ENCODE measurements at regions not wholly inside any gene's neighbourhood (a gene's known extent, or its start where the extent isn't known, plus 50 kb on each side); places are given as distances from the start of the nearest gene placed in this dataset.

- no peak for TF ChIP-seq JUNB (IDR thresholded peaks at IDR 0.05)
- TF ChIP-seq EZH2 (IDR thresholded peaks at IDR 0.05; ENCODE audit: borderline replicate concordance, control insufficient read depth, low read depth, low read length) = no peak
- TF ChIP-seq CTCF (IDR thresholded peaks at IDR 0.05 in 2 of 3, conservative IDR thresholded peaks at IDR 0.05 in 1 of 3; ENCODE audit: control insufficient read depth in 2 of 3, extremely low read depth in 1 of 3, insufficient read depth in 1 of 3, low read depth in 3 of 3, low read length in 3 of 3) = no peak
- no peak for TF ChIP-seq POLR2AphosphoS5 (IDR thresholded peaks at IDR 0.05; ENCODE audit: low read length)
- no peak for TF ChIP-seq PBX3 (IDR thresholded peaks at IDR 0.05; ENCODE audit: insufficient replicate concordance, low read depth, low read length)
- no peak for TF ChIP-seq ZNF274 (IDR thresholded peaks at IDR 0.05; ENCODE audit: insufficient read depth, insufficient read length)
- no peak for TF ChIP-seq SPI1 (IDR thresholded peaks at IDR 0.05; ENCODE audit: borderline replicate concordance, insufficient read depth, low read depth, low read length)
- TF ChIP-seq SREBF1 (IDR thresholded peaks at IDR 0.05; ENCODE audit: low read length) = no peak
- no peak for TF ChIP-seq PRDM15 (CRISPR knock-in tag; IDR thresholded peaks at IDR 0.05)
- no peak for TF ChIP-seq SREBF2 (IDR thresholded peaks at IDR 0.05; ENCODE audit: low read length)
- TF ChIP-seq RAD21 (IDR thresholded peaks at IDR 0.05; ENCODE audit: insufficient read depth, low read depth, low read length) = no peak
- TF ChIP-seq TARDBP (IDR thresholded peaks at IDR 0.05; ENCODE audit: borderline replicate concordance) = no peak
- no peak for TF ChIP-seq EP300 (IDR thresholded peaks at IDR 0.05; ENCODE audit: borderline replicate concordance in 1 of 2, control insufficient read depth in 1 of 2, low read depth in 2 of 2, low read length in 2 of 2)
These were observed 530.5 kb upstream of the PTCHD4 start for GRCh38 chr6:48641544-48641943.

Data from GM12878 (cell line).